Stimulated activated CD4-positive, alpha-beta T cell treated with anti-CD3 and anti-CD28 coated beads, Interleukin-1b, Interleukin-23, amount 100 ng/mL, for 1 hour (primary cell): ENCODE measurements at regions not wholly inside any gene's neighbourhood (a gene's known extent, or its start where the extent isn't known, plus 50 kb on each side); places are given as distances from the start of the nearest gene placed in this dataset.

ENCODE experiments used
- DNase-seq, 2 donors: peaks; one replicate each; pipeline ENCODE4 v3.0.0-alpha.2; 2020; ENCODE audit warnings: low read depth in 2 of 2

GRCh38 chr10:3016016-3016415, 51.3 kb upstream of the PFKP start:
- DNase-seq = no peak

- no peak for DNase-seq
Measured at GRCh38 chr10:3014968-3015367, 52.4 kb upstream of the PFKP start.

GRCh38 chr10:3012223-3012622, 55.1 kb upstream of the PFKP start:
- no peak for DNase-seq

- no peak for DNase-seq
Measured at GRCh38 chr10:3010816-3011460, 56.4 kb upstream of the PFKP start.

DNA sequence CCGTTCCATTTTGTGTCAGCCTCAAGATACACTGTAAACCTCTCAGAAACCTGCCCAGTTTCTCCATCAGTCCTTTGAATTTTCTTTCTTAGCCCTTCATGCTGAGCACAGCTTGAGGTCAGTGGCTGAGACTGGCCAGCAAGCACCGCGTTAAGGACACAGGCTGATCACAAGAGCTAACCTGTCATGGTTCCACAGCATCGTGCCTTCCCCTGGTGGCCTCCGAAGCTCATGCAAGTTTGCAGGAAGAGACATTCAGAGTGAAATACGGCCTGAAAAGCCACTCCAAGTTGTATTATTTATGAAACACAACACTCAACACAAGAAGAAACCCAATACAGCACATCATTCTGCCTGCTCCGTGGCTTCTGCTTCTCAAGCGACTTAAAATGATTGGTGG, 57.0 kb upstream of the PFKP start:
- no peak for DNase-seq

DNA sequence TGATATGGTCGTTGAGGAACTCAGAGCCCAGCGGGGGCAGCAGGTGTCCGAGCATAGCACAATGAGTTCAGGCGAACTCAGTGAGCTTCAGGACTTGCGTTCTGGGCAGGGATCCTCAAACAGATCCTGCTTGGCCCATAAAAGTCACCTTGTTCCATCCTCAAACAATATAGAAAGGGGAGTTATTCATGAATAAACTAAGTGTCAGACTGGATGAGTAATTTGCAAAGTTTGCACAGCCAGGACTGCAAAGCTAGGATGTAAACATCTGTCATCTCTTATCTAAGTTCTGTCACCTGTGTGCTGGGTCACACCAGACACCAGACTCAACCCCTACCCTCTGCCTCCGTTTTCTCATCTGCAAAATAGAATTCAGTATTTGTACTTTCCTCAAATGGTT, 58.0 kb upstream of the PFKP start:
- no peak for DNase-seq

DNA sequence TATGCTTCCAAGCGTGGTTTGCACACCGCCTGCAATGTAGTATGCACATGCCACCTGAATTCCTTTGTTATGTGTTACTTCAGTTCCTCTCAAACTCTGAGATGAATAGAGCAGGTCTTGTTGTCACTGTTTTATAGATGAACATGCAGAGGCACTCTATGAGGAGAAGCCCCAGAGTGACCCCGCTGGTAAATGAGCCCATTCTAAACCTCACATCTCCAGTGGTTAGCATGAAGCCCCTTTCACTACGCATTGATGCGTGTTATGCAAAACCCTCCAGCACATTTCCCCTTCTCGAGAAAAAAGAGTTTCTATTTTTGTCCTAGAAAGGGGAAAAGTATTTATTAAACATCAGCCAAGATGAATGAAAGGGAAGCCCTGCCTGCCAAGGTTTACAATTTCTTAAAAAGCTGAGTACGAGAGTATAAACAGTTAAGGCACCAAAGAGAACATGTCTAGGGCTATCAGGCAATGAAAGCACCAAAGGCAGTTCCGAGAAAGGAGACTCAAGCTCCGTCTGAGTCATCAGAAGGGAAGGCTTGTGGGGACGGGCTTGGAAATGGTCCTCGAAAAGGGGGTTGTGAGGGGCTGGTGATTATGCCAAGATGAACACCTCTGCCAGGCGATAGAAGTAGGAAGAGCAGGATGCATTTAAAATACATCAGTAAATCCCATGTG, 58.7 kb upstream of the PFKP start:
- DNase-seq = no peak

DNA sequence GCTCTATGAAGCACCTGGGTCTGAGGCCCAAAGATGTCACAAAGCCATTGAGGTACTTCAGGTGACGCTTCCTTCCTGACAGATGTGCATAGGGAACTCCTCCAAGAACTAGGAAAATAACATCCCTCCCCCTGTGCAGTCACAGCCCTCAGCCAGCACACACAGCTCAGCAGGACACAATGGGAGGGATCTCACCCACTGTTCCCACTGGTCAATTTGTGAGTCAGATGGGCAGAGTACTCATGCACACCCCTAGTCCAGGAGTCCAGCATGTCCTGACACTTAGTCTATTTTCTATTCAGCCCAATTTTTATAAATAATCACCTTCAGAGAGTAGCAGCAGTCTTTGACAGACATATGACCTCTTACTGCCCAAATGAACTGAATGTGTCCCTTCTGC, 60.7 kb upstream of the PFKP start:
- DNase-seq = no peak

DNA sequence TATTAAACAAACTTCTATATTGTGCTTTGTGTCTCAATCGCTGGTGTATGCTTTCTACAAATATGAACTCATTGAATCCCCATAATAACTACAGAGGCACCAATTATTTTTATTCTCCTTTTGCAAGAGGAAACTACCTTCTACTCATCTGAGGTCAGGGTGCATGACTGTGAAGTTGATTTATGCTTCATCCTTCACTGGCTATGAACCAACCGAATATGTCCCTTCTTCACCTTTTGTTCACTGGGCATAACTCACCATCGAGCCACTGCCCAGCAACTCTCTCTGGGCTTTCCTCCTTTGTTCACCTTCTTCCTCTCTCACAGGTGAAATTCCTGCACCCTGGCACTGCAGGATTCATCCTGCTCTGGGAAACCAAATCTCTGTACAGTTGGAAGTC, 61.3 kb upstream of the PFKP start:
- DNase-seq = no peak

GRCh38 chr10:3002304-3002703, 65.0 kb upstream of the PFKP start:
- DNase-seq = no peak

GRCh38 chr10:3000048-3000447, 67.3 kb upstream of the PFKP start:
- DNase-seq = no peak

DNA sequence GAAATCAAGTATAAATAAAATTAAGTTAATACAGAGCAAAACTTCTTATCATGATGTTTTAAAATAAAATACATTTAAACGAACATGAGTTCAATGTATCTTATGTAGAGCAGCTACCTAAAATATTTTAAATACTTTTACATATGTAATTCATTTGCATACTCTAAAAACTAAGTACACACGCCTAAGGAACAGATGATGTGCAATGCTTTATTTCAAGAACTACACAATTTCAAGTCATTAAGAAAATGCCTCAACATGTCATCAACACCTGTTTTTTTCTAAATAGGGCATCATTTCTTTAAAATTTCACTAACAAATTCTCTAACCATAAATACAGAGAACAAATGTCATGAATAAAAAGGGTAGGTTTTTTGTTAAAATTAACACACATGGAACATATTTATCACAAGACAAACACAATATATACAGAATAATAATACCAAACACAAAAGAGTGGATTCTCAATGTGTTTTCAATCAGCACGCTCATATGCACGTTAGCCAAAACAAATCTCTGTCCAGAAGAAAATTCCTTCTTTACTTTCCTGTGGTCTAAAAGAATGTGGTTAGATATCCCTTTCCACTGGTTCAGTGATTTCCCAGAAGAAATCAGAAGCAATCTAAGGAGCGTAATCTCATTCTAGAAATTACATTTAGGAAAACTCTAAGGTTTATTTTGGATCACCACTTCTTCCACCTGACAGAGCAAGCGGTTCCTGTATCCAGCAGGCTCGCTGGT, 73.0 kb upstream of the PFKP start:
- no peak for DNase-seq

DNA sequence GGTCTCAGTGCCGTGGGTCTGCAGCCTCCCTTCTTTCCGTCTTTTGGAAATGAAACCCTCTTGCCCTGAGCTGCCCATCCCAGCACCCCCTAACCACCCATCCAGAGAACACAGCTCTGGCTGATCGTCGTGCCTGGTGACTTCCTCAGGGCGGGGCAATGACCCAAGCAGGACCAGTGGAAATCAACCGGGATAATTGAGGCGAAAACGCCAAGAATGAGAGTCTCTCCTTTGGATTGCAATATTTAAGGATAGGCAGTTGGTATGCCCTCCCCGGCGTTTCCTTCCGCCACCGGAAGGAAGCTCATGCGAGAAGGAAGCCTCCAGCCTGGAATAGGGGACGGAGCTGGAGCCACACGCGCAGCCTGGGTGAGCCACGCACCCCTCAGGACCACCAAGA, 73.7 kb upstream of the PFKP start:
- no peak for DNase-seq

- no peak for DNase-seq
Measured at GRCh38 chr10:2992401-2993198, 74.7 kb upstream of the PFKP start.

DNA sequence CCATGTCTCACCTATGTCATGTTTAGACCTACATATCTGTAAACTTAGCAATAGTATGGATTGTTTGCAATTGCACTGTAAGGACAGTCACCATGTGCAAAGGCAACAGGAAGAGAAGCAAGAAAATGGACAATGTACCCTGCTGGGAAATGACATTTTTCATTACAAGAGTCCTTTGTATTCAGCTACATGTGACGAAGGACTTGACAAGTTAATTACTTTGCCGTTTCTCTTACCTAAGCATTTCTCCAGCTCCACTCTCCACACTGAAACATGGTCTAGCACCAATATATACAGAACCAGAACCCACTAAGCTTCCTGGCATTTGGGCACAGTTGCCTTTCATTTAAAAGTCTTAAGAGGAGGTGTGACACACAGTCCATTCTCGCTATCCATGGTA, 76.6 kb upstream of the PFKP start:
- DNase-seq = no peak

GRCh38 chr10:2989292-2989947, 77.9 kb upstream of the PFKP start:
- no peak for DNase-seq

- no peak for DNase-seq
Measured at GRCh38 chr10:2987185-2987768, 80.1 kb upstream of the PFKP start.

GRCh38 chr10:2986391-2986801, 81.0 kb upstream of the PFKP start:
- no peak for DNase-seq

GRCh38 chr10:2985729-2986232, 81.6 kb upstream of the PFKP start:
- no peak for DNase-seq

DNA sequence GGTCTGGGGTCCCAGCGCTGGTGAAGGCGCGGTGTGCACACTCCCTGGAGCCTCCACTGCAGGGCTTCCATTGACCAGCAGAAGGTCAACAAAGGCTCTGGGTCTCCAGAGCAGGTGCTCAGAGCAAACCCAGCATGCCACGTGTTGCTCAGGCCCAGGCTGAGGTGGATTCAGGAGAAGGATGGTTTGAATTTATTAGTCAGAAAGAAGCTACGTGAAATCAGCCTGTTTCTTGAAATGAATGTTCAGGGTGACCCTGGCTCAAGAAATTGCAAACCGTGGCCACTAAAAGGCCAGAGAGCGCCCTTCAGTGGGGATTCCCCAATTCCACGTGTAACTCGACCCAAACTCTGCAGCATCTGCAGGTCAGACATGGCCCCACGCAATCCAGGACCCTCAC, 82.7 kb upstream of the PFKP start:
- no peak for DNase-seq

- no peak for DNase-seq
Measured at GRCh38 chr10:2982146-2982545, 85.2 kb upstream of the PFKP start.
